ENCODE measurements at regions not wholly inside any gene's neighbourhood (a gene's known extent, or its start where the extent isn't known, plus 50 kb on each side); places are given as distances from the start of the nearest gene placed in this dataset.

DNA sequence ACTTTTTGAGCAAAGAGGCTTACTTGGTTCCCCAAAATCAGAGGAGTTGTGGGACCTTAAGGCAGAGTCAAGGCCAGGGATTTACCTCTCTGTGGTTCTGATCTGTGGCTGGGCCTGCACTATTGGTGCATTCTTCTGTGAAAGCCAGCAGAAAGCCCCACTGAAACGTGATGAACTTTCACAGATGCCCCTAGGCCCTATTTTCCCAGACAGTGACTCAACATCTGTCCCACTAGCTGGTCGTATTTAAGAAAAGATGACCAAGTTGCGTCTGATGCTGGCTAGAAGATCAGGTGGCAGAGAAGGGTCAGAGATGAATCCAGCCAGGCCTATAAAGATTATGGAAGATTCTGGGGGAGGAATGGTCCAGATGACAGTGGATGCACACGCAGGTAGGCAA is 153.1 kb downstream of the ACTL7B start:
- in situ Hi-C loops (cut with HindIII; ENCODE audit: low sequenced_read_pairs): no loop called here
- no peak overlapping the region for H3K4me3 ChIP-seq (ENCODE audit: low read depth, low read length)
- TF ChIP-seq, protein P1, sequence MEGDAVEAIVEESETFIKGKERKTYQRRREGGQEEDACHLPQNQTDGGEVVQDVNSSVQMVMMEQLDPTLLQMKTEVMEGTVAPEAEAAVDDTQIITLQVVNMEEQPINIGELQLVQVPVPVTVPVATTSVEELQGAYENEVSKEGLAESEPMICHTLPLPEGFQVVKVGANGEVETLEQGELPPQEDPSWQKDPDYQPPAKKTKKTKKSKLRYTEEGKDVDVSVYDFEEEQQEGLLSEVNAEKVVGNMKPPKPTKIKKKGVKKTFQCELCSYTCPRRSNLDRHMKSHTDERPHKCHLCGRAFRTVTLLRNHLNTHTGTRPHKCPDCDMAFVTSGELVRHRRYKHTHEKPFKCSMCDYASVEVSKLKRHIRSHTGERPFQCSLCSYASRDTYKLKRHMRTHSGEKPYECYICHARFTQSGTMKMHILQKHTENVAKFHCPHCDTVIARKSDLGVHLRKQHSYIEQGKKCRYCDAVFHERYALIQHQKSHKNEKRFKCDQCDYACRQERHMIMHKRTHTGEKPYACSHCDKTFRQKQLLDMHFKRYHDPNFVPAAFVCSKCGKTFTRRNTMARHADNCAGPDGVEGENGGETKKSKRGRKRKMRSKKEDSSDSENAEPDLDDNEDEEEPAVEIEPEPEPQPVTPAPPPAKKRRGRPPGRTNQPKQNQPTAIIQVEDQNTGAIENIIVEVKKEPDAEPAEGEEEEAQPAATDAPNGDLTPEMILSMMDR (IDR thresholded peaks at IDR 0.05; ENCODE audit: low read depth, low read length, missing control alignments): no peak

DNA sequence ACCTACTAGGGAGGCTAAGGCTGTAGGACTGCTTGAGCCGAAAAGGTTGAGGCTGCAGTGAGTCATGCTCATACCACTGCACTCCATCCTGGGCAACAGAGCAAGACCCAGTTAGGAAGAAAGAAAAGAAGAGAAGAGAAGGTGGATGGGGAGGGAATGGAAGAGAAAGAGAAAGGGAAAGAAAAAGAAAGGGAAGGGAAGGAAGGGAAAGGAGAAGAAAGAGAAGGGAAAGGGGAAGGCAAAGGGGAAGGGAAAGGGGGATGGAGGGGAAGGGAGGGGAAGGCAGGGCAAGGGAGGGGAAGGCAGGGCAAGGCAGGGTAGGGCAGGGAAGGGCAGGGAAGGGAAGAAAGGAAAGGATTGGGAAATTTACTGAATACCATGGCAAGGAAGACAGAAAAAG is 157.0 kb downstream of the ACTL7B start:
- DNase-seq (ENCODE audit: low read depth): no peak
- TF ChIP-seq, protein P1 (IDR thresholded peaks at IDR 0.05; ENCODE audit: low read depth, low read length, missing control alignments): no peak
- H3K4me3 ChIP-seq (ENCODE audit: low read depth, low read length): no peak overlapping the region
- in situ Hi-C loops (cut with HindIII; ENCODE audit: low sequenced_read_pairs): no loop called here

More for the DNA sequence above, 153.1 kb downstream of the ACTL7B start:
- DNase-seq (ENCODE audit: low read depth): no peak

DNA sequence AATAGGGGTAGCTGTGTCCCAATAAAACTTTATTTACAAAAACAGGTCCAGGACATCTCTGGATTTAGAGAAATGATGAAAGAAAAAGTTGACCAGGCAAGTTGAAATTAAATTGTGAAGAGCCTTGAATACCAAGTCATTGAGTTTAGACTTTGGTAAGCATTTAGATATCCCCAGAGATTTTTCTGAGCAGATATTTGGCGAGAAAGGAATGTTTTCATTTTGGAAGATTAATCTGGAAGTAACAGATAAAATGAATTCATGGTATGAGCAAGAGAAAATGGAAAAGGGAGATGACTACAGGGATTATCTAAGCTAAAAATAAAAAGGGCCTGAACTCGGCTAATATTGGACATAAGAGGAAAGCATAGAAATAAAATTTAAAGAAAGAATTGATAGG is 157.6 kb downstream of the ACTL7B start:
- DNase-seq (ENCODE audit: low read depth): no peak
- TF ChIP-seq, protein P1 (IDR thresholded peaks at IDR 0.05; ENCODE audit: low read depth, low read length, missing control alignments): no peak
- H3K4me3 ChIP-seq (ENCODE audit: low read depth, low read length): no peak overlapping the region
- in situ Hi-C loops (cut with HindIII; ENCODE audit: low sequenced_read_pairs): no loop called here

DNA sequence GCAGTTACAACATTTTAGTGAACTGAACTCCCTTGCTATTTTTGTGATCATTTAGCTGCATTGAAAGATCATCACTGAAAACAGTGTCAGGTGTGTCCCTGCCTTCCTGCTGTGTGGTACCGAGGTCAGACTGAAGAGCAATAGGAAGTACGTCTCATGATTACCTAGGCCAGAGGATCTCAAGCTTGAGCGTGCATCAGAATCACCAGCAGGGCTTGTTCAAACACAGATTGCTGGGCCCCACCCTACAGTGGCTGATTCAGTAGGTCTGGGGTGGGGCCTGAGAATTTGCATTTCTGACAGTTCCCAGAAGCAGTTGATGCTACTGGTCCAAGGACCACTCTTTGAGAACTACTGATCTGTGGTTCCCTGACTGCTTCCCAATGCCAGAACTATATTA is 159.6 kb downstream of the ACTL7B start:
- no peak overlapping the region for H3K4me3 ChIP-seq (ENCODE audit: low read depth, low read length)
- DNase-seq (ENCODE audit: low read depth): no peak
- TF ChIP-seq, protein P1 (IDR thresholded peaks at IDR 0.05; ENCODE audit: low read depth, low read length, missing control alignments): no peak
- in situ Hi-C loops (cut with HindIII; ENCODE audit: low sequenced_read_pairs): no loop called here

DNA sequence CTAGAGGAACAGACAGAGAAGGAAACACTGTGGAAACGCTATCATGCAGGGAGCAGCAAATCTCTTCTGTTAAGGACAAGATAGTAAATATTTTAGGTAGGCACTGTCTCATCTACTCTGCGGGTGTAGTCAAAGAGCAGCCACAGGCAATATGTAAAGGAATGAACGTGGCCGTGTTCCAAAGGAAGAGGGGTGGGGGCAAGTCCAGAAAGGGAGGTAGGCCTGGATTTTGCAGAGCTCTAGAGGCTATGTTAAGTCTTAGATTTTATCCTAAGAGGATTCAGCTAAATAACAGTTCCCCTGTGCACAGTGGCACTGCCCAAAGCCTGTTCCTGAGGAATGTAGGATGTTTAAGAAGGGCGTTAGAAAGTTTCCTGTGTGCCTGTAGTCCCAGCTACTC is 161.6 kb downstream of the ACTL7B start:
- H3K4me3 ChIP-seq (ENCODE audit: low read depth, low read length): no peak overlapping the region
- TF ChIP-seq, protein P1 (IDR thresholded peaks at IDR 0.05; ENCODE audit: low read depth, low read length, missing control alignments): no peak
- DNase-seq (ENCODE audit: low read depth): no peak
- in situ Hi-C loops (cut with HindIII; ENCODE audit: low sequenced_read_pairs): no loop called here

DNA sequence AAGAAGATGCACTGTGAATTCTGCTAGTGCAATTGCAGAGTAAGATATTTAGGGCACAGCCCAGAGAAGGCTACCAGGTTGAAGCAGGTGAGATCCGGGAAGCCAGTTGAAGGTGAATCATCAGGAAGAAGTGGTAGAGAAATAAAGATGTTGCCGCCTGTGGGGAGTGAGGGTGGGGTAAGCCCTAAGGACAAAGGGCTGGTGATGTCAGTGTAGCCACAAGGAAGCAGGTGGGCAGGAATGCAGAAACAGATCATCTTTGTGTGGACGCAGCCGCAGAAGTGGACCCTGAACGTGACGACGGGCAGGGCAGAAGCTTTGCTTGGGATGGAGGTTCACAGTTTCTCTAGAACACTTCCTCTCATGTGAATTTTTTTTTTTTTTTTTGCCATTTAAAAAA is 164.2 kb downstream of the ACTL7B start:
- H3K4me3 ChIP-seq (ENCODE audit: low read depth, low read length): no peak overlapping the region
- in situ Hi-C loops (cut with HindIII; ENCODE audit: low sequenced_read_pairs): no loop called here
- TF ChIP-seq, protein P1 (IDR thresholded peaks at IDR 0.05; ENCODE audit: low read depth, low read length, missing control alignments): no peak
- DNase-seq (ENCODE audit: low read depth): no peak

DNA sequence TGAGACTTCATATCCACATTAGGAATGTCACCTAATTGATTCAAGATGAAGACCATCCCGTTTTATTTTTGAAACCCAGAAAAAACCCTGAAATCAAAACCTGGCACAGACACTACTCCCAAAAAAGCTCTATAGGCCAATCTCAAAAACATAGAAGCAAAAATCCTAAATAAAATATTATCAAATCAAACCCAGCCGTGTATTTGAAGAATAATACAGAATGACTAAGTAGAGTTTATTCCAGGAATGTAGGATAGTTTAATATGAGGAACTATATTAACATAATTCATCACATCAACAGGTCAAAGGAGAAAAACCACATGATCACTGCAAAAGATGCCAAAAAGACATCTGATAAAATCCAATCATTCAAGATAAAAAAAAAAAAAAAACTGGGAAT is 167.1 kb downstream of the ACTL7B start:
- in situ Hi-C loops (cut with HindIII; ENCODE audit: low sequenced_read_pairs): no loop called here
- no peak overlapping the region for H3K4me3 ChIP-seq (ENCODE audit: low read depth, low read length)
- TF ChIP-seq, protein P1 (IDR thresholded peaks at IDR 0.05; ENCODE audit: low read depth, low read length, missing control alignments): no peak
- no peak for DNase-seq (ENCODE audit: low read depth)

All from astrocyte of the cerebellum (primary cell).